ENCODE measurements at regions not wholly inside any gene's neighbourhood (a gene's known extent, or its start where the extent isn't known, plus 50 kb on each side); places are given as distances from the start of the nearest gene placed in this dataset.

GRCh38 chr5:17425385-17426070 lies 72.5 kb upstream of the TAF11L2 start:
- Histone ChIP-seq H3K27ac (ENCODE audit: low read length) (no peak overlapping the region), H3K9ac (ENCODE audit: low read length) (no peak overlapping the region), H3K27me3 (ENCODE audit: control insufficient read depth, insufficient read depth, low read length) (no peaks in the 10 kb centered on the region), H3K4me3 (ENCODE audit: low read length) (no peak overlapping the region), H3K9me3 (ENCODE audit: control insufficient read depth, low read depth, low read length) (no peaks in the 10 kb centered on the region), H3K36me3 (ENCODE audit: control insufficient read depth, low read depth, low read length) (no peaks in the 10 kb centered on the region), H3K4me1 (ENCODE audit: control insufficient read depth, low read depth, low read length) (peaks cover 12% of the 10 kb centered on the region)

DNA sequence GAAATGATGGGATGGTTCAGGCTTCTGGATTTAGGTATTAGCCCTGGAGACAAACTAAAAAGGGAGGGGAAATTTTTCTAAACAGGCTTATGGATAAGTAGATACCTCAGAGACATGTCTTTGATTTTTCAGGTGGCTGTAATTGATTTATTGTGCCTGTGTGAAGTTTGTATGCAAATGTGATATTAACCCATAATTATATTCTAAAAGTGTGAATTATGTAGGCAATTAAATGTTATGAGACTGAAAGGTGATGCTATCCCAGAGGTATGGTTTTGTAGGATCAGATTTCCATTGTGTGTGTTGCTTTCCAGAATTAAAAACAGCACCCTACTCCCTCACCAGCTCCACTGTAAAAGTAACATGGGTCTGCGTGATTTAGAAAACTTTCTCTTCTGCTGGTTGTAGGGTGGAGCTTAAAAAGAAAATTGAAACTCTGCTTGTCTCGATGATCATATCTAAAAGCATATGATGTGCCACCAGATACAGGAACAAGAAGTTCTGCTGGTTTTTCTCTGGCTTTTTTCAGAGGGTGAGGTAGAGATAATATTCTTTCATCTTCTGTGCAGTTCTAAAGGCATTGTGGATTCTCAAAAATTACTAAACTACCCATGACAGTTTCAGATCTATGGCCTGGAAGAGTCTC lies 71.8 kb upstream of the TAF11L2 start:
- Histone ChIP-seq H3K9ac (ENCODE audit: low read length) (no peak overlapping the region), H3K36me3 (ENCODE audit: control insufficient read depth, low read depth, low read length) (no peaks in the 10 kb centered on the region)

GRCh38 chr5:17428176-17428800 lies 69.7 kb upstream of the TAF11L2 start:
- H3K27me3 ChIP-seq (ENCODE audit: control insufficient read depth, insufficient read depth, low read length): no peaks in the 10 kb centered on the region
- no peak overlapping the region for H3K27ac ChIP-seq (ENCODE audit: low read length)
- no peak overlapping the region for H3K4me3 ChIP-seq (ENCODE audit: low read length)
- H3K9ac ChIP-seq (ENCODE audit: low read length): no peak overlapping the region
- H3K36me3 ChIP-seq (ENCODE audit: control insufficient read depth, low read depth, low read length): no peaks in the 10 kb centered on the region
- H3K9me3 ChIP-seq (ENCODE audit: control insufficient read depth, low read depth, low read length): no peaks in the 10 kb centered on the region
- peaks cover 12% of the 10 kb centered on the region for H3K4me1 ChIP-seq (ENCODE audit: control insufficient read depth, low read depth, low read length)

More for the DNA sequence above, 71.8 kb upstream of the TAF11L2 start:
- no peaks in the 10 kb centered on the region for H3K9me3 ChIP-seq (ENCODE audit: control insufficient read depth, low read depth, low read length)
- H3K4me1 ChIP-seq (ENCODE audit: control insufficient read depth, low read depth, low read length): peaks cover 12% of the 10 kb centered on the region
- no peaks in the 10 kb centered on the region for H3K27me3 ChIP-seq (ENCODE audit: control insufficient read depth, insufficient read depth, low read length)
- no peak overlapping the region for H3K4me3 ChIP-seq (ENCODE audit: low read length)
- H3K27ac ChIP-seq (ENCODE audit: low read length): no peak overlapping the region

DNA sequence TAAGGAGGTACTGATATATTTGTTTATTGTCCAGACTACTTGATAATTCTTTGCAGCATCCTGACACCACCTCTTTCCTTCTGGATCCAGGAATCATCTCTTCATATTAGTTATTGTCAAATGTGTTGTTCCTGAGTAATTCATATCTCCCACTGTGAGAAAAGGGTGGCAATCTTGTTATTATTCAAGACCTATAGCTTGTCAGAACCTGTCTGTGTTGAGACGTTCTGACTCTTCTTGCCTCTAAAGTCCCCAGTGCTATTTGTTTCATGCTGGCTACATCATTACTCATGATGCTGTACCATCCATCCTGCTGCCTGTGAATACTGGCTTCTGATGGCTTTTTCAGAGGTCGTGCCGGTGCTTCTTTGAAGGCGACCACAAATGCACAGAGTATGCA lies 68.7 kb upstream of the TAF11L2 start:
- H3K9me3 ChIP-seq (ENCODE audit: control insufficient read depth, low read depth, low read length): no peaks in the 10 kb centered on the region
- H3K9ac ChIP-seq (ENCODE audit: low read length): no peak overlapping the region
- no peaks in the 10 kb centered on the region for H3K27me3 ChIP-seq (ENCODE audit: control insufficient read depth, insufficient read depth, low read length)
- no peak overlapping the region for H3K4me3 ChIP-seq (ENCODE audit: low read length)
- H3K4me1 ChIP-seq (ENCODE audit: control insufficient read depth, low read depth, low read length): peaks cover 12% of the 10 kb centered on the region
- no peaks in the 10 kb centered on the region for H3K36me3 ChIP-seq (ENCODE audit: control insufficient read depth, low read depth, low read length)
- no peak overlapping the region for H3K27ac ChIP-seq (ENCODE audit: low read length)

GRCh38 chr5:17430241-17430640 lies 67.8 kb upstream of the TAF11L2 start:
- Histone ChIP-seq H3K9ac (ENCODE audit: low read length) (no peak overlapping the region), H3K27ac (ENCODE audit: low read length) (no peak overlapping the region), H3K27me3 (ENCODE audit: control insufficient read depth, insufficient read depth, low read length) (no peaks in the 10 kb centered on the region)

GRCh38 chr5:17431272-17432050 lies 66.6 kb upstream of the TAF11L2 start:
- Histone ChIP-seq H3K36me3 (ENCODE audit: control insufficient read depth, low read depth, low read length) (no peaks in the 10 kb centered on the region), H3K9me3 (ENCODE audit: control insufficient read depth, low read depth, low read length) (no peaks in the 10 kb centered on the region), H3K27me3 (ENCODE audit: control insufficient read depth, insufficient read depth, low read length) (no peaks in the 10 kb centered on the region), H3K9ac (ENCODE audit: low read length) (no peak overlapping the region), H3K4me1 (ENCODE audit: control insufficient read depth, low read depth, low read length) (peaks cover 12% of the 10 kb centered on the region), H3K27ac (ENCODE audit: low read length) (no peak overlapping the region), H3K4me3 (ENCODE audit: low read length) (no peak overlapping the region)

More at GRCh38 chr5:17430241-17430640, 67.8 kb upstream of the TAF11L2 start:
- Histone ChIP-seq H3K36me3 (ENCODE audit: control insufficient read depth, low read depth, low read length) (no peaks in the 10 kb centered on the region), H3K4me3 (ENCODE audit: low read length) (no peak overlapping the region), H3K9me3 (ENCODE audit: control insufficient read depth, low read depth, low read length) (no peaks in the 10 kb centered on the region), H3K4me1 (ENCODE audit: control insufficient read depth, low read depth, low read length) (peaks cover 12% of the 10 kb centered on the region)

DNA sequence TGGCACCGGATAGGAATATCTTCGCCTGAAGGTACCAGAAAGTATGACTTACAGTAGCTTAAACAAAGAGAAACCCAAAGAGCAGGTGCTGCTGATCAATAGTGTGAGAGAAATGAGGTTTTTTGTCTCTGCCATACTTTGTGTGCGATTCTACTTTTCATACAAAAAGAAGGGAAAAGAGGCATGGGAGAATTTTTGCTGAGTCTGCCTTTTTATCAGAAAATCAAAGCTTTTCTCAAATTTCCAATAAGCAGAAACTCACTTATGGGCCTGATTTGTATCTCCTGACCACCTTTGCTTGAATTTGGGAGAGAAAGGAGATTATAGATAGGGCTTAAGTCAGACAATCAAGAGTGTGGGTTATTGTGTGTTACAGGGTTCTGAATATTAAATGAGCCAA lies 65.5 kb upstream of the TAF11L2 start:
- H3K4me3 ChIP-seq (ENCODE audit: low read length): no peak overlapping the region
- no peaks in the 10 kb centered on the region for H3K27me3 ChIP-seq (ENCODE audit: control insufficient read depth, insufficient read depth, low read length)
- H3K9ac ChIP-seq (ENCODE audit: low read length): no peak overlapping the region
- H3K4me1 ChIP-seq (ENCODE audit: control insufficient read depth, low read depth, low read length): peaks cover 9% of the 10 kb centered on the region
- H3K9me3 ChIP-seq (ENCODE audit: control insufficient read depth, low read depth, low read length): no peaks in the 10 kb centered on the region
- no peak overlapping the region for H3K27ac ChIP-seq (ENCODE audit: low read length)
- H3K36me3 ChIP-seq (ENCODE audit: control insufficient read depth, low read depth, low read length): no peaks in the 10 kb centered on the region

- Histone ChIP-seq H3K27me3 (ENCODE audit: control insufficient read depth, insufficient read depth, low read length) (no peaks in the 10 kb centered on the region), H3K36me3 (ENCODE audit: control insufficient read depth, low read depth, low read length) (no peaks in the 10 kb centered on the region), H3K9me3 (ENCODE audit: control insufficient read depth, low read depth, low read length) (no peaks in the 10 kb centered on the region), H3K9ac (ENCODE audit: low read length) (no peak overlapping the region), H3K4me3 (ENCODE audit: low read length) (no peak overlapping the region), H3K4me1 (ENCODE audit: control insufficient read depth, low read depth, low read length) (peaks cover under 1% of the 10 kb centered on the region), H3K27ac (ENCODE audit: low read length) (no peak overlapping the region)
Observed at GRCh38 chr5:17433406-17433805, 64.6 kb upstream of the TAF11L2 start.

DNA sequence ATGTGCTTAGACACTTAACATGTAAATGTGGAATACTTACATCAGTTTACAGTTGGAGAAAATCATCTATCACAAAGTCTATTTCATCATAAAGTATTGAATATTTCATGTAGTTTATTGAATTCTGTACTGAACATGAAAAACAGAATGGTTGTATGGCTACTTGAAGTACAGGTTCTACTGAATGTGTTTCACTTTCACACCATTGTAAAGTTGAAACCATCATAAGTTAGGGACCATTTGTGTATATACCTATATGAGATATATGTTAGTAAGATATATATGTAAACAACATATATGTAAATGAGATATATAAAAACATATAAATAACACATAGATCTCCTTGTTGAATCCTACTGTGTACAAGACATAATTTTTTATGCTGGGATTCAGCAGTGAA lies 63.0 kb upstream of the TAF11L2 start:
- Histone ChIP-seq H3K4me1 (ENCODE audit: control insufficient read depth, low read depth, low read length) (no peaks in the 10 kb centered on the region), H3K9me3 (ENCODE audit: control insufficient read depth, low read depth, low read length) (no peaks in the 10 kb centered on the region), H3K4me3 (ENCODE audit: low read length) (no peak overlapping the region), H3K27me3 (ENCODE audit: control insufficient read depth, insufficient read depth, low read length) (no peaks in the 10 kb centered on the region), H3K27ac (ENCODE audit: low read length) (no peak overlapping the region), H3K9ac (ENCODE audit: low read length) (no peak overlapping the region), H3K36me3 (ENCODE audit: control insufficient read depth, low read depth, low read length) (no peaks in the 10 kb centered on the region)

DNA sequence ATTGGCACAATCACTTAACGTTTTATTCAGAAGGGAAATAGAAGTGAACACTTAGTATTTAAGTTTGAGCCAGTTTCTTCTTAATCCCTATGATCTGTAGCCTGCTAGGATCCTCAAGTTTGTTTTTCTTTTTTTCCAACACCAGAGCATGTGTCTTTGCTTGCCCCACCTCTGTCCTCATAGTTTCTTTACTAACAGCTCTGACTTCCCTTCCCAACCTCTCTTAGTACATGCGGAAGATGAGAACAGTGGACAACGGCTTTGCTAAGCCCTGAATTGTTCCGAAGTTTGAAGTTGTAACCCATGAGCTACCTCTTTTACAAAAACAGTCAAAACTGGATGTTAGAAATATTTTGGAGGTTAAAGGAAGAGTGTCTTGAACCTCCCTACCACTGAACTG lies 61.7 kb upstream of the TAF11L2 start:
- H3K27ac ChIP-seq (ENCODE audit: low read length): no peak overlapping the region
- H3K4me1 ChIP-seq (ENCODE audit: control insufficient read depth, low read depth, low read length): no peaks in the 10 kb centered on the region
- no peaks in the 10 kb centered on the region for H3K27me3 ChIP-seq (ENCODE audit: control insufficient read depth, insufficient read depth, low read length)
- H3K36me3 ChIP-seq (ENCODE audit: control insufficient read depth, low read depth, low read length): no peaks in the 10 kb centered on the region
- no peak overlapping the region for H3K9ac ChIP-seq (ENCODE audit: low read length)
- no peaks in the 10 kb centered on the region for H3K9me3 ChIP-seq (ENCODE audit: control insufficient read depth, low read depth, low read length)
- H3K4me3 ChIP-seq (ENCODE audit: low read length): no peak overlapping the region

- no peaks in the 10 kb centered on the region for H3K9me3 ChIP-seq (ENCODE audit: control insufficient read depth, low read depth, low read length)
- no peaks in the 10 kb centered on the region for H3K36me3 ChIP-seq (ENCODE audit: control insufficient read depth, low read depth, low read length)
- H3K9ac ChIP-seq (ENCODE audit: low read length): no peak overlapping the region
- H3K27ac ChIP-seq (ENCODE audit: low read length): no peak overlapping the region
- H3K4me3 ChIP-seq (ENCODE audit: low read length): no peak overlapping the region
- no peaks in the 10 kb centered on the region for H3K27me3 ChIP-seq (ENCODE audit: control insufficient read depth, insufficient read depth, low read length)
- H3K4me1 ChIP-seq (ENCODE audit: control insufficient read depth, low read depth, low read length): no peaks in the 10 kb centered on the region
Observed at GRCh38 chr5:17436761-17437221, 61.2 kb upstream of the TAF11L2 start.
